UCSD-AML1 (cell line): ENCODE measurements at regions not wholly inside any gene's neighbourhood (a gene's known extent, or its start where the extent isn't known, plus 50 kb on each side); places are given as distances from the start of the nearest gene placed in this dataset.

Source experiments
- DNase-seq: peaks from one replicate; lab custom pipeline; 2025; ENCODE audit not compliant: unreplicated experiment; lab: John Stamatoyannopoulos, UW

- DNase-seq = no peak
Observed at GRCh38 chr9:20291201-20291600, 331.1 kb downstream of the MLLT3 start.

DNA sequence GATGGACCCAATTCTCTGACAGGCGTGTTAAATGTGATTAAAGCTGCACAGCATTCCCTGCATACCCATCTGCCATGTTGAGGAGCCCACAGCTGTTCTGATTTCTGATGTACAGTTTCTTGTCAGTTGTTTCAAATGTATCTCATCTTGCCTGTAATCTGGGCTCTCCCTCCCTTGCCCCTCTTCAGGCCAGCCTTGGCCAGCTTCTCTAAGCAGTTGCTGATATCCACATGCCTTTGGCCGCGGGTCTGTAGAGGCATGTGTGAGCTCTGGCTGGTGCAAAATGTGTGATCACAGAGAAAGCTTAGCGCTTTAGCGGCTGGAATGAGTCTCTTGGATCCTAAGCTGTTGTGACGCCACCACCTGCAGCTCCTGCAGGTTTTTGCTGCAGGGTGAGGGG lies 332.0 kb downstream of the MLLT3 start:
- no peak for DNase-seq

DNA sequence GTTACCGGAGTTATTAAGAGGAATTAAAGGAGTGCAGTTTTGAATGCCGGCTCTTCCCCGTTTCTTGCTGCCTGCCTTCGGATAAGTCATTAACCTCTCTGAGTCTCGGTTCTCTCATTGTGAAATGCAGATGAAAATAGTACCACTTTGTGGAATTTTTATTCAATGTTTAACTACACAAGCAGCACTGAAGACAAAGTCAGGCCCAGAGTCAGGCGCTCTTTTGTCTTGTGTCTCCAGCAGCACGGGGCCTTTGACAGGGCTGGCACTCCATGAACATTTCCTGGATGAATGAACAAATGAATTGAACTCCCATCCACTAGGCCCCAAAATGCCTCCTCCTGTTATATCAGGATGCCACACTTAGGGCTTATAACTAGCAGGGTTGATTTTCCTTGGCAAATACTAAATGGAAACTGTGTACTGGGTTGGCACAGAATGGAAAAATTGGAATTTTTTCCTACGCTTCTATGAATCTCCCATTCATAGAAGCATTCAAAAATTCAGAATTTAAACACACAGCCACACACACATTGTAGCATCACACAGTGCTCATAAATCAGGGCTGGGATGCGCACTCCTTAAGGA lies 332.8 kb downstream of the MLLT3 start:
- no peak for DNase-seq

DNA sequence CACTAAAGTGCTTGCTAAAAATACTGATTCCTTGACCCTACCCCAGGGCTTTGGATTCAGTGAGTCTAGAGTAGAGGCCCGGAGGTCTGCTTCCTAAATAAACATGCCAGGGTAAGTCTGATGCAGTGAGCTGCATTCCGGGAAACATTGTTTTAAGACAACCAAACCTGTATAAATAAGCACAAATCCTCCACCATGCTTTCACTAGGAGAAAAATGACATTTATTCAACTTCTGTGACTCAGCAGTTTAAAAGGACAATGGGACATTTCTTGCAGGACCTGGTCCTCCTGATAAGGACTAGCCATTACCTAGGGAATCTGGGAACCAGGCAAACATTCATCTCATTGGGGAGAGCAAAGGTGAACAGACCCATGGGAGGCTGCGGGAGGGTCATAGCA lies 335.3 kb downstream of the MLLT3 start:
- DNase-seq = no peak

DNA sequence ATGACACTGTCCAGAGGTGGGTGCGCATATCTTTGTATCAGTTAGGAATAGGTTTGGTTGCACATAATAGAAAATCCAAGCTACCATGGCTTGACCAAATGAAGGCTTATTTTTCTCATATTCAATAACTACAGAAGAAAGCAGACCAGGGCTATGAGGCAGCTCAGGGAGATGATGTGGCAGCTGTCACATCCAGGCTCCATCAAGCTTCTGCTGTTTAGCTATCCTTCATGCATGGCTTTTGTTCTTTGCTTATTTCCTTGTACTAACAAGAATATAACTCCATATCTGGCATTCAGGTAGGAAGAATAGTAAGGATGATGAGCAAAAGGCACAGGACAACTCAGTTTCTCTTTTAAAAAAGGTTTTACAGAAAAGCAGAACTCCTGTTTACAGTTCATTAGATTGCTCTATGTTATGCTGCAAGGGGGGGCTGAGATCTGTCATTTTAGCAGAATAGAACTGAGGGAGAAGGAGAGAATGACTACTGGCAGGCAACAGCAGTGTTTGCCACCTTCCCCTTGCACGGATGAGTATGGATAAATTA lies 336.1 kb downstream of the MLLT3 start:
- DNase-seq = no peak

DNA sequence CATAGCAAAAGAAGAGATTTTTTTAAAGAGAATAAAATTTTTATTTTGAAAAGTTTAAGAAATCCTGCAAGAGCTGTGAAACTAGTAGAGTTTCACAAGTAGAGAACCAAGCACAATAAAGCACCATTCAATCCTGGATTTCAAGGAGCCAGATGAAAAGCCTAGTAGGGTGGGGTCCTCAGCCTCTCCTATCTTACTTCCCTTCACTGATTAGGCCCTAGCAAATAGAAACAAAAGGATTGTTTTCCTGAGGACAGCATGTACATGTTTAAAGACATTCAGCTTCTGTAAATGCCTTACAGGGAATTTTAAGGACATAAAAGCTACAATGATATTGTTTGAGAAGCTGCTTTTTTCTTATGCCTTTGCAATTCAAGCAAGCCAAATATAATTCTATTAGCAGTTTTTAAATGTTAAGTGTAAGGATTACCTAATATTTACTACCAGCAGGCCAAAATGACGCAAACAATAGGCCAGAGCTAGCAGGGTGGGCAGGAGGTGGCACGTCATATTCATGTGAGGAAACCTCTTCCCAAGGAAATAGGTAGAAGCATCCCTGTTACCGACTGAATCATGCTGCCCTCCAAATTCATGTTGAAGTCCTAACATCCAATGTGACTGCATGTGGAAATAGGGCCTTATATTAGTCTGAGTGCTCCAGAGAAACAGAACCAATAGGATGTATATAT lies 337.6 kb downstream of the MLLT3 start:
- no peak for DNase-seq

- no peak for DNase-seq
Observed at GRCh38 chr9:20280330-20280729, 342.0 kb downstream of the MLLT3 start.

DNA sequence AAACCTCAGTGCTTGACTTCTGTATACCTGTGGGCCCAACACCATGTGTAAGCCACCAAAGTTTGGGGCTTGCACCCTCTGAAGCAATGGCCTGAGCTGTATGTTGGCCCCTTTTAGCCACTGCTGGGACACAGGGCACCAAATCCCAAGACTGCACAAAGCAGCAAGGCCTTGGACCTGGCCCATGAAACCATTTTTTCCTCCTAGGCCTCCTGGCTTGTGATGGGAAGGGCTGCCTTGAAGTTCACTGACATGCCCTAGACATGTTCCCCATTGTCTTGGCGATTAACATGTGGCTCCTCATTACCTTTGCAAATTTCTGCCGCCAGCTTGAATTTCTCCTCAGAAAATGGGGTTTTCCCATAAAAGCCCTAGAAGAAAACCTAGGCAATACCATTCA lies 345.5 kb downstream of the MLLT3 start:
- DNase-seq = no peak

- DNase-seq = no peak
Observed at GRCh38 chr9:20271723-20272122, 350.6 kb downstream of the MLLT3 start.

GRCh38 chr9:20271096-20271495 lies 351.2 kb downstream of the MLLT3 start:
- DNase-seq = no peak

DNA sequence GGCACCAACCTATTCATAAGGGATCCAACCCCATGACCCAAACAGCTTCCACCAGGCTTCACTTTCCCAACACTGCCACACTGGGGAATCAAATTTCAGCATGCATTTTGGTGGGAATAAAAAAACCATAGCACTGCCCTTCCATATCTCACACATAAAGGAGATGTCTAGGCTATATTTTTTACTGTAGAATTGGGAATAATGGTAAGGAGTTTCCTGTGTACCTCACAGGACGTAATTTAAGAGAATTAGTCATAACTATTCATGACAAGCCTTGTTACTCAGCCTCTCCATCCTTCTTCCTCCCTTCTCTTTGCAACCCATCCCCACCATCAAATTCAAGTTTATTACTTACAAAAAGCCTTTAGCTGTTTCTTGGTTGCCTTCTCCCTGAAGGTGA lies 352.1 kb downstream of the MLLT3 start:
- no peak for DNase-seq

DNA sequence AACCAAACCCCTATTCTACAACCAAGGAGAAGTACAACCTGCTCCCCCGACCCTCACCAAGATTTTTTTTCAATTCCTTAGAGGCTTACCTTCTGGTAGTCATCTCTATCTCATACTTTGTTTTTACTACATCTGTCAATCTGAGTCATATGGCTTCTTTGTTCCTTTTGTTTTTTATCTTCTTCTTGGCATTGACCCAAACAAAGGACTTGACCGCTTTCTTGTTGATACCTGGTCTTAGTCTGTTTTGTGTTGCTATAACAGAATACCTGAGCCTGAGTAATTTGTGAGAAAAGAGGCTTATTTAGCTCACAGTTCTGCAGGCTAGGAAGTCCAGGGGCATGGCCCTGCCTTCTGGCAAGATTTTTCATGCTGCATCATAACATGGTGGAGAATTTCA lies 352.7 kb downstream of the MLLT3 start:
- DNase-seq = no peak

GRCh38 chr9:20264896-20265295 lies 357.4 kb downstream of the MLLT3 start:
- no peak for DNase-seq

DNA sequence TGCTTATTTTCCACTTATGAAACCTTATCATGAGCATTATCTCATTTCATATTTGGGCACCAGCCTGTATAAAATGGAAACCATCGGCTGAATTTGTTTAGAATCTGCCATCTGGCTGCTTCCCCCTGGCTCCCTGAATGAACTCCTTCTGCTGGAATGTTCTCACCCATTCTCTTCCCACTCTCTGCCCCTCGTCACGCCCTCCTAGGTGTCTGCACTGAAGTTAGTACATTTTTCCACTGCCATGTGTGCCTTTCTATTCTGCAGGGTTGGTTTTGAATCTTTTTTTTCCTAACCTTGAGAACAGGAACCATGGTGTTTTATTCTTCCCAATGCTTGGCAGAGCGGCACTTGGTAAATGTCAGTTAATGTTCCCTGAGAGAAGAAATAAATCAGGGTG lies 359.7 kb downstream of the MLLT3 start:
- DNase-seq = no peak

DNA sequence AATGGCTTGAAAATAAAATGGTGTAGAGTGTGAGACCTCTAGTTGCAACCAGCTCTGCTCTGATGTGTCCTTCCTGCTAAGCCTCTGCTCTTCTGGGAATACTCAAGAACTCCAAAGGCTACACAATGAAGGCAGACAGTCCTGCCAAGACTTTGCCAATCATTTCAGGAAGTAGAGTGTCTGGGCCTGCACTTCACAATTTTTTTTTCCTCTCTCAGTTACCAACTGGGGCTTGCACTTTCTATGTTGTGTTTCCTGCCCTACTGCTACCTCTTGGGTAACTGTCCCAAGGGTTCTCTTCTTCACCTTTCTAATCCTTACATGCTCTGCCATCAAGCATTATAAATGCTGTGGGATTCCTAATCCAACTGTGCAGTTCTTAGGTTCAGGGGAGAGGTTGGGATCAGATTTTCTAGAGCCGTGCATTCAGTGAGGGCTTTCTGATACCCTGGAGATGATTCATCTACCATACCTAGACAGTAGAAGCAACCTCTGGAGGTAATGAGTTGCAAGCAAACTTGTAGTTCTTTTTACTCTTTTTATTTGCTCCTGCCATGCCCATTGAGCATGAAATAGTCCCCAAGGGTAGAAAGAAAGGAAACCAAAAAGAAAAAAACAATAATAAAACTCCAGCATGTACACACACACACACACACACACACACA lies 365.9 kb downstream of the MLLT3 start:
- no peak for DNase-seq

DNA sequence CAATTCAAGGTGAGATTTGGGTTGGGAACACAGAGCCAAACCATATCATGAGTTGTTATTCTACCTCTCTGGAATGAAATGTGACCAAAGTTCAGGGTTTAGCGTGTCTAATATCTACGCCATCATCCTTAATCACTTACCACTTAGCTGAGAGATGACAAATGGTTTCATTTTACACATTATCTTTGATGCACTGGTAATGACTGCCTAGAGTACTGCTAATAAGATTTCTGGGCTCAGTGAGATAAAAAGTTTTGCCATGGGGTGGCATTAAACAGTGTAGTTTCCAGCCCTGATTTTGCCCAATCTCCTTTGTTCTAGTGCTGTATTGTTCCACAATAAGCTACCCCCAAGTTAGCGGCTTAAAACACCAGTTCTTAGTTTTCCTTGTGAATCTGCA lies 367.2 kb downstream of the MLLT3 start:
- DNase-seq = no peak

DNA sequence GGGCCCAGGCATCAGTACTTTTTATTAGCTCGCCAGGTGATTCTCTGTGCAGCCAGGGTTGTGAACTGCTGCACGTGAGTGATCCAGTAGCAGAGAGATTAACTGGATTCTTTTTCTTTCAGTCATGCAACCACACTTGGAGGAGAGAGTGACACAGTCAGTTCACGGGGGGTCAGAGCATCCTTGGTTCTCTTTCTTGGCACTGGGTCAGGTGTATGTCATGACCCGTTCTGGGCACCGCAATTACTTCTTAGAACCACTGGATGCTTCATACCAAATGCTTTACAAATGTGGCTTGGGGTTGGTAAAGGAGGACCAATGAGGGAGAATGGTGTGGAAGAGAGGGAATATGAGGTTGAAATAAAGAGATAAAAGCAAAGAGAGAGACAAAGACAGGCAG lies 368.7 kb downstream of the MLLT3 start:
- DNase-seq = no peak

- DNase-seq = no peak
Observed at GRCh38 chr9:20252778-20253177, 369.5 kb downstream of the MLLT3 start.

GRCh38 chr9:20250791-20251190 lies 371.5 kb downstream of the MLLT3 start:
- no peak for DNase-seq

GRCh38 chr9:20244271-20244670 lies 378.0 kb downstream of the MLLT3 start:
- no peak for DNase-seq

DNA sequence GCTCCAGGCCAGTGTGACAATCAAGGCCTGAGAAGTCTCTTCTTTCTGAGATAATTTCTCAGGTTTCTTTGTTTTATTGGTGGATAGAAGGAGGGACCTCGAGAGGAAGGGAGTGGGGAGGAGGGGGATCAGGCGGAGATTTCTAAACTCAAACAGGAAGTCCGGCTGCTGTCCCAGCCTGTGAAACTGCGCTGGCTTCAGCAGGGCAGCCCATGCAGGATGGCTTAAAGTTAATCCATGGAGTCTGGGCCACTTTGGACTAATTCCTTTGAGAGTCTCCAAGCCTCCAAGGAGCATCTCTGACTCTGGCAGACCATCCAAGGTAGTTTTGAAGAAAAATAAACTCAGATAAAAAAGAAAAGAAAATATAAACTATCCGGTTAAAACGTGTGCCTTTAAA lies 378.5 kb downstream of the MLLT3 start:
- no peak for DNase-seq

DNA sequence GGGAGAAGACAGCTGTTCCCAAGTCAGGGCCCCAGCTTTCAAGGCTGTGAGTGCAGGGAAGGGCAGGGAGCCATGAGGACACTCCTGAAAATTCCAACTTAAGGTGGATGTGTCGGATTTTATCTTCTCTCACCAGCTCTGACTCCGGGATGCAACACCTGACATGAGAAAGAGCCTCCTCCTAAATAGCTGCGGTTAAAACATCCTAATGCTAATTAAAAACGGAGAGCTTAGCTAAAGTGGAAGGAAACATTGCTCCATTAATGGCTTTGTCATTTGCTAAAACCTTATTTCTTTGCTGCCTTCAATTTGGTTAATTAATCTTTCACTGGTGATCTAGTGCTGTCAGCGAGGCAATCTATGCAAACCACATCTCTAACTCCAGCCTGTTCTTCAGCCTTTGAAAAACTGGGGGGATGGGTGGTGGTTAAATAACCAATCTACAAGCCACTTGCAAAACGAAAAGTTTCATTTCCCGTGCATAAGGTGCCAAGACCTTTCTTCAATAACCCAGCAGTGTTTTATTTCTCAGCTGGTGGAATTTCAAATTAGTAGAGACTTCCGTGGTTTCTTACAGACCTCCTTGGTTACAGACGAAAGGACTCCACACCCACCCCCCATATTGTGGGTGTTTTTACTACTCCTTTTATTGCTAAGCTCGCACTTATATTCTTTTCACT lies 379.6 kb downstream of the MLLT3 start:
- no peak for DNase-seq
